GM08714 (cell line): ENCODE measurements at regions not wholly inside any gene's neighbourhood (a gene's known extent, or its start where the extent isn't known, plus 50 kb on each side); places are given as distances from the start of the nearest gene placed in this dataset.

ENCODE experiments used
- H3K4me3 ChIP-seq: fragments of 200-500 bp; sonication (Bioruptor generic); 2 replicates; pipeline ENCODE4 v1.5.1; 2014; ENCODE audit warnings: mild to moderate bottlenecking, low read length, inconsistent platforms
- ZNF274 ChIP-seq: IDR thresholded peaks from 2 replicates; pipeline ENCODE4 v1.6.1; 2012; ENCODE audit warnings: mild to moderate bottlenecking, low read depth, low read length

DNA sequence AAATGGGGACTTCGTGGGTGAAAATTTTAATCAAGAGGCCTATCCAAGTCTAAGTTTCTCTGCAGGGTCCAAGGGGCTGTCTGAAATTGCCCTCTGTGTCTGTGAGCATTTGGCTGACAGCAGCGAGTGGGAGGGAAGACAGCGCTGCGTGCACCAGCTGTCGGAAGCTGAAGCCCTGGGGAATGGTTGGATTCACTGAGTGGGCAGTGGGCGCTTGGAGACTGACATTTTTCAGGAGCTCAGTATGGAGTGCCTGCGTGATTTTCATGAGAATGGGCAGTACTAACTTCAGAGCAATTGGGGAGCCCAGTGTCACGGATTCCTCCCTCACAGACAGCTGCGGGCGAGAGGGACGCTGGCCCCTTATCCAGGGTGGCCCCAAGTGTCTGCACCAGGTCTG, 388.8 kb upstream of the B3GAT1 start:
- no peak for TF ChIP-seq ZNF274
- H3K4me3 ChIP-seq = no peak overlapping the region

DNA sequence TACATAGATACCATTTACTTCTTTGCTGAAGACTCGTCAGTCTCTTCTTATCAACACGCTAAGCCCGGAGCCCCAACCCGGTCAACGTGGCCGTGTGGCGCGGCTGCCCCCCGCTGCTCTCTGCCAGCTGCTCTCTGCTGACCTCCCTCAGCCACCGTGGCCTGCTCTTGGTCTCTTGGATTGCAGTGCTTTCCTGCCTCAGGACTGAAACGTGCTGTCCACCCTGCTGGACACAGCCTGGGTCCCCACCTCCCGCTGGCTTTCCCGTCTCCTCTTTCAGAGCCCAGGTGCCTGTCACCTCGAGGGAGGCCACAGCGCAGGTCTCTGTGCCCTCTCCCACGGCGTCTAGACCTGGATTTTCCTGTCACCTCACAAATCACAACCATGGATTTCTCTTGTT, 388.1 kb upstream of the B3GAT1 start:
- H3K4me3 ChIP-seq = no peak overlapping the region
- TF ChIP-seq ZNF274 = no peak

- no peak for TF ChIP-seq ZNF274
- H3K4me3 ChIP-seq = no peak overlapping the region
Measured at GRCh38 chr11:134799386-134799785, 387.3 kb upstream of the B3GAT1 start.

DNA sequence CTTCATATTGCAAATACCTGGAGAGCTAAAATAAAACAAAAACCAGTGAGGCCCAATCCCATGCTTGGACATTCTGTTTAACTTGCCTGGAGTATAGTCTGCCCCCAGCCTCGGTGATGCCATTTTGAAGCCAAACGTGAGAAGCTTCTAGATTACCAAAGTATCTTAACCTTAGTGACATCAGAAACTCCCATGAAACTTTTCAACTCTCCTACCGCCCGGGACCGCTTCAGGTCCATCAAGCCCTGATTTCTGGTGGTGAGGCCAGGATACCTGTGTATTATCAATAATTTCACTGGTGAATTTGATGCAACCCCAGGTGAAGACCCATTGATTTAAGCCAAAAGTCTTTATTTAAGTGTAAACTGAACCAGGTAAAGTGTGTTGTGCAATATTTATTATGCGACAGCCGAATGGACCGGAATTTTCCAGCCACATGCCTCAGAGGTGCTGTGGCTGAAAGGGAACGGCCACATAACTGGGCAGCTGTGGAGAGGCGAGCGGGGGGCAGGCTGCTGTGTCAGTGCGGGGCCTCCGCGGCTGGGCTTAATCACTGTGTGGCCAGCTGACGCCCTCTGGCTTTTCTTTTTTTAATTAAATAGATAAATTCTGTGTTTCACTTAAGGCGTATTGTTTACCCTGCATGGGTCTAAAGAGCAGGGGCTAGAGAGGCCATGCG, 385.5 kb upstream of the B3GAT1 start:
- no peak for TF ChIP-seq ZNF274
- H3K4me3 ChIP-seq = no peak overlapping the region

- no peak overlapping the region for H3K4me3 ChIP-seq
- TF ChIP-seq ZNF274 = no peak
Measured at GRCh38 chr11:134795017-134795416, 383.0 kb upstream of the B3GAT1 start.

DNA sequence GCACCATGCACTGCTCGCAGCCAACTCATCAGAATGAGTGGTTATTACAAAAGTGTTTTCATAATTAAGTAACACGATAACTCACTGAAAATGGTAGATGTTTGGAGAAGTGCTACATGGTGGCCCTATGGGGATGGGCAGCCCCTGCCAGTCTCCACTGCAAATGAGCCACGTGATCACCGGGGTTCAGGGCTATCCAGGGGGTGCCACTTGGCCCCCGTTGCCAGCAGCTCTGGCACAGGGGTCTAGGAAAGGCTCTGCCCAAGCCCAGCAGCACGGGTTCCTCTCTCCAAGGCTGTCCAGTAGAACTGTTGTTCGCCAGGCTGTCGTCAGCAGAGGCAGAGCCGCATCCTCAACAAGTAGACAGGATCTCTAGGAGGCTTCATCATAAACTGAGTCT, 382.1 kb upstream of the B3GAT1 start:
- no peak for TF ChIP-seq ZNF274
- no peak overlapping the region for H3K4me3 ChIP-seq

GRCh38 chr11:134792677-134793076, 380.6 kb upstream of the B3GAT1 start:
- no peak overlapping the region for H3K4me3 ChIP-seq
- no peak for TF ChIP-seq ZNF274

DNA sequence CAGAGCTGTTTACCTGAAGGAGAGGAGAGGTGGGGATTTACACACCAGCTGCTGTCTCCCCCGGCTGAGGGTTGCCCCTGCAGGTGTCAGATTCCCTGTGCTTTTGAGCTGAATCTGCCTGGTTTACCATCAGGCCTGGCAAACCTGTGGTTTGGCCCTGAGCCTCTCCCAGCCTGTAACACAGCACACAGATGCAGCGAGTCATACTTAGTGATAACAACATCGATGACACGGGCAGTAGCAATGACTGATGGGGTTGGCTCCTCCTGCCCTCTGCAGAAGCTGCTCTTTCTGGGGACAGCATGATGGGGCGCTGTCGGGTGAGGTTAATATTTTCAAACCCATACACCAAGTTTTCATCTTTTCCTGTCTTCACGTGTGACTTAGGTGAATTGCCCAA, 380.0 kb upstream of the B3GAT1 start:
- no peak for TF ChIP-seq ZNF274

DNA sequence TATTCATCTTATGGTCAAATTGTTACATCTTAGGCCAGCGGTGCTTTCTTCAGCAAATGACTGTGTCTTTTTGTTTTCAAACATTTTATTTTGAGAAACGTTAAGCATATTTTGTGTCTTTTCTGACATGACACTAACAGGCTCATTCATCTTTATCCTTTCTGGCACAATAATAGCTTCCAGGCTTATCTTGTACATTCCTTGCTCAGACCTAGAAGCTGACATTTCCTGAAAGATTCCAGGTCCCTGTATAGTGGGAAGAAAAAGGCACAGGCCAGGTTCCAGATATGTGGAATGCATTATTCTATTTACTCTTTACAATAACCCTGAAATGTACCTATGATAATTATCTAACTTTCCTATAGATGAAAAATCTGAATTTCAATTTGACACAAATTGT, 379.1 kb upstream of the B3GAT1 start:
- H3K4me3 ChIP-seq = no peak overlapping the region
- TF ChIP-seq ZNF274 = no peak

More for the DNA sequence above, 380.0 kb upstream of the B3GAT1 start:
- H3K4me3 ChIP-seq = no peak overlapping the region

DNA sequence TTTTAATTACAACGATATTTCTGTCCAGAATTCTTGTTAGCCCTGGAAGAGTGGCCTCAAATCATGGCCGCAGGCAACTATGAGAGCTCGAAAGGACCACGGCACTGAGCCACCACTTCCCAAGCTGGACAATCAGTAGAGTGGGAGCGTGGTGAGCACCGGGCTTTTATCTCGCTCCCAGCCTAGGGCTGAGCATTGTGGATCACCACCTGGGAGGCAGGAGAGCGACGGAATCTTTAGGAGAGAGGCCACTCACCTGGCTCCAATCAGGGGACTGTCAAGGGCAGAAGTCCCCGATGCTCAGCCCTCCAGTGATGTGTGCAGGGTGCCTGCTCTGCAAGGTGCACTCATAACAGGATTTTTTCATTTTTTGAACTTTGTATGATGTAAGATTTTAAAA, 377.1 kb upstream of the B3GAT1 start:
- H3K4me3 ChIP-seq = no peak overlapping the region
- no peak for TF ChIP-seq ZNF274

DNA sequence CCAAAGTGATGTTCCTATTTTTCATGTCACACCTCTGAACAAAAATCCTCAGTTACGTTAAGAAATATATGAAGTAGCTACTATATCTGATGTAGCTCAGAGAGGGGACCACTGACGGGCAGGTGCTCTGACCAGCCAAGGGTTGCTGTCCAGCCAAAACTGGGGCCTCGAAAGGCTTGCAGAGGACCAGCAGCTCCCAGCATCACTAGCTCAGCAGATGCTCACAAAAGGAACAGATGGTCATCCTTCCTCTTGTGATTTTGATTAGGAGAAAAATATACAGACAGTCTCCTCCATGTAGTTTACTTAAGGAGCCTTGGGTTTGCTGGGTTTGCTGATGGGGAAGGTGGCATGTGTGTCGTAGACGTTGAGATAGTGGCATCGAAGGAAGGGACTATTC, 374.6 kb upstream of the B3GAT1 start:
- no peak overlapping the region for H3K4me3 ChIP-seq
- TF ChIP-seq ZNF274 = no peak

DNA sequence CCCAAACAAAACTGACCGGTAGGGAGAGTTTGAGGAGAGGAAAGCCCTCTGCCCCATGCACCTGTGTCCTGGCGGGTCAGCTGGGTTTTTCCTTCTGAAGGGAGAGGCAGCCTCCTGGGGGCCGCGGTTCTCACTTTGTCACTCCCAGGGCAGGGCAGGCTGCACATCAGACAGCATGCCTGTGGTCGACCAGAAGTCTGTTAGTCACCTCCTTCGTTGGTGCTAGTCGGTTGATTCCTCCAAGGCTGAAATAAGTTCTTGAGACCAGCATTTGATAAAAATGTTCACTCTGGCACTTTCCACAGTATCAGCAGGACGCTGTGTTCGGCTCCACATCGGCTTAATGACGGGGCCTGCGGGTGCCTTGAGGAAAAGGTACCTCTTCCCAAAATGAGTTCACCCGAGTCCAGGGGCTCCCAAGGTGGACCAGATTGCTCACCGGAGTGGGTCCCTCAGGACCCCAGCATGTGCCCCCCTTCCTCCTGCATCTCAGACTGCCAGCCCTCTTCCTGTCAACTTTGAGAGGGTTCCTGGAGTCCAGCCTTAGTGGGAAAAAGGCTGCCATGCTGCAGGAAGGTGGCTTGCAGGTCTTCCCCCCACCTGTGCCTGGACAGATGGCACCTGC, 373.7 kb upstream of the B3GAT1 start:
- no peak overlapping the region for H3K4me3 ChIP-seq
- TF ChIP-seq ZNF274 = no peak

DNA sequence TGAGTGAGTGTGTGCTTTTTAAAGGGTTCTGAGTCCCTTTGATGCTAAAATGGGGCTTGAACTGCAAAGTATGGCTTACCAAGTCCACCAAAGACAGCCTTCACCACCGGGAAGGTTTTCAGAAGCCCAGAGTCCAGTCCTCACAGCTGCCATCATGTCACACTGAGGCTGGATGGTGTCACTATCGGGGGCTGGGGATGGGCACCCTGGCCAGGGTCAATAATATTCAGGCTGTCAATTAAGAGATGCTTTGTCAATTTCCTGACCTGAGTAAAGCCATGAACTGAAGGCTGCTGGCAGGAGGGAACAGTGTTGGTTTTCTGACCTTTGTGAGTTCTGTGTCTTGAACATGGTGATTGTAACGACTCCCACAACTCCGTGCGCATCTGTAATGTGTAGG, 373.0 kb upstream of the B3GAT1 start:
- TF ChIP-seq ZNF274 = no peak
- no peak overlapping the region for H3K4me3 ChIP-seq

GRCh38 chr11:134784568-134784967, 372.5 kb upstream of the B3GAT1 start:
- no peak overlapping the region for H3K4me3 ChIP-seq
- TF ChIP-seq ZNF274 = no peak

- no peak overlapping the region for H3K4me3 ChIP-seq
- TF ChIP-seq ZNF274 = no peak
Measured at GRCh38 chr11:134784046-134784445, 372.0 kb upstream of the B3GAT1 start.

- no peak for TF ChIP-seq ZNF274
- H3K4me3 ChIP-seq = no peak overlapping the region
Measured at GRCh38 chr11:134783234-134783633, 371.2 kb upstream of the B3GAT1 start.
